K562 (cell line): ENCODE measurements at regions not wholly inside any gene's neighbourhood (a gene's known extent, or its start where the extent isn't known, plus 50 kb on each side); places are given as distances from the start of the nearest gene placed in this dataset.

Source experiments
- ATAC-seq: fragments of 200-7000 bp; cut with Tn5 transposase; 3 replicates; pipeline ENCODE4 v1.9.1; 2020; ENCODE audit warnings: moderate library complexity
- BruUV-seq: library from RNA; stranded (reverse); fragments of 400-500 nt; replicated peaks from 2 replicates; lab custom pipeline; 2021; lab: Mats Ljungman, UMichigan
- CTCF ChIA-PET: fragments of 300-600 bp; formaldehyde crosslinking; extraction: SDS; loops from one replicate; lab custom pipeline; 2021; ENCODE audit warnings: low intra/inter-chr PET ratio; lab: Yijun Ruan, JAX
- POLR2A ChIA-PET: fragments of 300-600, 350-650 bp; sonication (Branson Sonifier 250); formaldehyde crosslinking; extraction: SDS; loops from one replicate; lab custom pipeline; 2021; ENCODE audit warnings: antibody characterized with exemption, inconsistent platforms; lab: Yijun Ruan, JAX
- DNase-seq, 4 experiments: peaks; one replicate each; pipeline versions ENCODE4 v3.0.0 to v3.0.0-alpha.2; 2011 to 2018; ENCODE audit warnings: low spot score in 3 of 4, mixed read lengths in 3 of 4; ENCODE audit errors: extremely low read depth in 1 of 4
- FAIRE-seq: peaks from 2 replicates; lab custom pipeline; 2011; peaks lifted over from hg19 to GRCh38; lab: Jason Lieb, UNC
- H2AFZ ChIP-seq: 2 replicates; pipeline ENCODE4 v1.6.0; 2011; ENCODE audit warnings: low read depth, low read length, control low read depth, inconsistent platforms
- H3K27ac ChIP-seq: fragments of 200-600 bp; 3 replicates; pipeline ENCODE4 v1.8.0; 2011; ENCODE audit warnings: low read depth, mild to moderate bottlenecking, control low read depth, inconsistent platforms, low read length, moderate library complexity, mixed read lengths; ENCODE audit errors: extremely low read depth
- H3K27me3 ChIP-seq, 2 experiments: fragments of 300-600 bp in 1 of 2; 2 replicates in 1 of 2; 3 replicates in 1 of 2; pipeline versions ENCODE4 v1.6.0 to v1.8.0; 2011; ENCODE audit warnings: inconsistent platforms in 2 of 2, low read length in 2 of 2, mild to moderate bottlenecking in 1 of 2, mixed read lengths in 1 of 2, moderate library complexity in 1 of 2; ENCODE audit not compliant: control insufficient read depth in 2 of 2, insufficient read depth in 2 of 2
- H3K36me3 ChIP-seq: fragments of 300-600 bp; 3 replicates; pipeline ENCODE4 v1.8.0; 2011; ENCODE audit warnings: mild to moderate bottlenecking, low read length, inconsistent platforms; ENCODE audit not compliant: control insufficient read depth, insufficient read depth
- H3K4me1 ChIP-seq, 2 experiments: fragments of 200-600 bp in 1 of 2; replicated peaks in 1 of 2; 2 replicates in 1 of 2; 3 replicates in 1 of 2; pipeline versions ENCODE4 v1.5.1 to v1.8.0; 2011; ENCODE audit warnings: inconsistent platforms in 2 of 2, low read length in 2 of 2, mild to moderate bottlenecking in 1 of 2, mixed read lengths in 1 of 2, moderate library complexity in 1 of 2; ENCODE audit not compliant: control insufficient read depth in 2 of 2, insufficient read depth in 2 of 2
- H3K4me2 ChIP-seq: 2 replicates; pipeline ENCODE4 v1.6.1; 2011; ENCODE audit warnings: low read length, control low read depth, inconsistent platforms, mixed read lengths; ENCODE audit not compliant: insufficient read depth
- H3K4me3 ChIP-seq: fragments of 200-600 bp; sonication (generic), shearing (Covaris generic); 2 replicates; pipeline ENCODE4 v1.5.1; 2016; ENCODE audit warnings: control low read depth, inconsistent platforms
- H3K79me2 ChIP-seq: fragments of 200-600 bp; 3 replicates; pipeline ENCODE4 v1.8.0; 2011; ENCODE audit warnings: low read length, inconsistent platforms; ENCODE audit not compliant: control insufficient read depth, insufficient read depth
- H3K9ac ChIP-seq, 2 experiments: 2 replicates each; pipeline versions ENCODE4 v1.6.0 to v1.6.1; 2011; ENCODE audit warnings: low read depth in 2 of 2, low read length in 2 of 2, control low read depth in 1 of 2, inconsistent platforms in 1 of 2, mild to moderate bottlenecking in 1 of 2, mixed read lengths in 1 of 2; ENCODE audit not compliant: insufficient read depth in 1 of 2
- H3K9me1 ChIP-seq: one replicate; pipeline ENCODE4 v1.6.0; 2011; ENCODE audit warnings: inconsistent platforms, mild to moderate bottlenecking, low read length, moderate library complexity; ENCODE audit not compliant: control insufficient read depth, insufficient read depth
- H3K9me3 ChIP-seq: replicated peaks from 2 replicates; pipeline ENCODE4 v1.5.1; 2011; ENCODE audit warnings: low read depth, low read length, inconsistent platforms; ENCODE audit not compliant: control insufficient read depth, insufficient read depth
- H4K20me1 ChIP-seq: replicated peaks from 2 replicates; pipeline ENCODE4 v1.6.1; 2011; ENCODE audit warnings: low read length, inconsistent platforms, mixed read lengths; ENCODE audit not compliant: control insufficient read depth, insufficient read depth
- ARID1B ChIP-seq: fragments of 450-650 bp; IDR thresholded peaks from 2 replicates; pipeline ENCODE4 v1.6.1; 2016; ENCODE audit warnings: antibody characterized with exemption, mild to moderate bottlenecking, inconsistent platforms
- BACH1 ChIP-seq: fragments of 200-800 bp; sonication (Bioruptor generic); IDR thresholded peaks from 2 replicates; pipeline ENCODE4 v1.6.1; 2016; ENCODE audit warnings: missing genetic modification characterization, missing compliant biosample characterization
- C11orf30 ChIP-seq: fragments of 450-650 bp; IDR thresholded peaks from 2 replicates; pipeline ENCODE4 v1.6.1; 2016; ENCODE audit warnings: low read depth, mild to moderate bottlenecking
- CBFB ChIP-seq: sonication (generic); formaldehyde crosslinking; IDR thresholded peaks from 2 replicates; pipeline ENCODE4 v1.4.0; 2020; ENCODE audit warnings: mild to moderate bottlenecking, missing genetic modification reagents
- DPF2 ChIP-seq: fragments of 450-650 bp; IDR thresholded peaks from 2 replicates; pipeline ENCODE4 v1.6.1; 2016
- FOXA3 ChIP-seq, 2 experiments: fragments of 450-650 bp in 1 of 2; sonication (generic) in 1 of 2; formaldehyde crosslinking; IDR thresholded peaks in 1 of 2; conservative IDR thresholded peaks in 1 of 2; 2 replicates each; pipeline versions ENCODE4 v1.4.0 to v1.8.0; 2020 to 2022; ENCODE audit warnings: mild to moderate bottlenecking in 2 of 2, missing genetic modification reagents in 1 of 2
- FOXJ2 ChIP-seq: fragments of 200-800 bp; sonication (Bioruptor generic); IDR thresholded peaks from 2 replicates; pipeline ENCODE4 v1.6.1; 2016; ENCODE audit warnings: missing genetic modification characterization, missing compliant biosample characterization
- IRF2 ChIP-seq: sonication (generic); formaldehyde crosslinking; IDR thresholded peaks from 2 replicates; pipeline ENCODE4 v1.8.1; 2022; ENCODE audit warnings: mild to moderate bottlenecking, missing genetic modification reagents
- L3MBTL2 ChIP-seq: fragments of 450-650 bp; IDR thresholded peaks from 2 replicates; pipeline ENCODE4 v1.6.1; 2016; ENCODE audit warnings: mild to moderate bottlenecking, moderate library complexity
- MAFF ChIP-seq: IDR thresholded peaks from 2 replicates; pipeline ENCODE4 v1.6.1; 2012; ENCODE audit warnings: low read length, improper control_type of control experiment
- MAFG ChIP-seq: fragments of 450-650 bp; conservative IDR thresholded peaks from 2 replicates; pipeline ENCODE4 v1.6.1; 2016; ENCODE audit warnings: missing genetic modification characterization, missing compliant biosample characterization
- NFE2 ChIP-seq: IDR thresholded peaks from 2 replicates; pipeline ENCODE4 v1.6.1; 2014; ENCODE audit warnings: antibody characterized with exemption, low read depth
- NFE2L1 ChIP-seq: fragments of 450-650 bp; IDR thresholded peaks from 2 replicates; pipeline ENCODE4 v1.6.1; 2016; ENCODE audit warnings: missing genetic modification characterization, low read depth, mild to moderate bottlenecking, missing compliant biosample characterization, moderate library complexity, borderline replicate concordance
- SOX6 ChIP-seq: fragments of 450-650 bp; IDR thresholded peaks from 2 replicates; pipeline ENCODE4 v1.6.1; 2014; ENCODE audit warnings: mild to moderate bottlenecking
- ZNF175 ChIP-seq: fragments of 200-800 bp; sonication (Bioruptor generic); IDR thresholded peaks from 2 replicates; pipeline ENCODE4 v1.6.1; 2016; ENCODE audit warnings: low read depth, mild to moderate bottlenecking, missing genetic modification characterization, missing compliant biosample characterization
- ZNF316 ChIP-seq: fragments of 450-650 bp; IDR thresholded peaks from 2 replicates; pipeline ENCODE4 v1.6.1; 2016
- WGBS: fragments of 100-300 bp; shearing (Covaris generic); methylation state at CpG from one replicate; pipeline ENCODE4 v1.1.6; 2016; ENCODE audit warnings: low coverage, mixed read lengths; ENCODE audit not compliant: insufficient coverage; ENCODE audit errors: missing lambda C conversion rate; 5-methylcytosine and 5-hydroxymethylcytosine counted together
- in situ Hi-C: fragments of 300-500 bp; cut with MboI; formaldehyde crosslinking; loops from 4 replicates; pipeline ENCODE4 v1.15.0; 2018; ENCODE audit warnings: inconsistent platforms, mixed read lengths
- intact Hi-C: fragments of 100-400 bp; cut with micrococcal nuclease; formaldehyde crosslinking; loops from 2 replicates; pipeline ENCODE4 v1.14.2; 2022
- TF ChIP-seq, protein P1 (sequence below): sonication (generic); formaldehyde crosslinking; IDR thresholded peaks from 2 replicates; pipeline ENCODE4 v1.8.0; 2022; ENCODE audit warnings: mild to moderate bottlenecking, missing genetic modification reagents
- TF ChIP-seq, protein P2 (sequence below), 2 experiments: fragments of 450-650 bp; IDR thresholded peaks; 2 replicates each; pipeline ENCODE4 v1.6.1; 2016
- TF ChIP-seq, protein P3 (sequence below): sonication (generic); formaldehyde crosslinking; IDR thresholded peaks from 2 replicates; pipeline ENCODE4 v1.5.0; 2020; ENCODE audit warnings: missing genetic modification reagents
- TF ChIP-seq, protein P4 (sequence below), 2 experiments: fragments of 450-650 bp; conservative IDR thresholded peaks; 2 replicates each; pipeline ENCODE4 v1.6.1; 2017; ENCODE audit warnings: mild to moderate bottlenecking in 2 of 2, moderate library complexity in 2 of 2

DNA sequence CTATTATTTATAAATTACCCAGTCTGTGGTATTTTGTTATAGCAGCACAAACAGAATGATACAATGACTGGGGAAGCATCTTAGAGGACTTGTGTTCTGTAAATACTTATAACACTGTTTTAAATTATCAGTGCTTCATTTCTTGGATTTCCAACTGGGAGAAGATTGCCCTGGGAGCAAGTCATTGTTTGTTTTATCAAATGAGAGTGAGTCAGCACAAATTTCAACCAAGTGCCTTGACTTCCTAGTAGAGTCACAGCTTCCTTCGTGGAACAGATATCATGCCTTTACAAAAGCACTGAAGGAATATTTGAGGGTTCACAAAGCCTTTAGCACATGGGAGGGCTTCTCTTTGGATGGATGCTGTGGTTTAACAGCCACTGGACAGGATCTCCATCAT lies 234.1 kb downstream of the KTN1 start:
- no peaks in the 10 kb centered on the region for H3K36me3 ChIP-seq
- ChIA-PET CTCF (no interaction called here), POLR2A (interaction anchor here (0.8 kb wide), 1 partner anchor 359 kb away, joined by 4 read pairs; no protein-coding TSS in a partner anchor)
- no TSS peak for BruUV-seq
- H3K4me1 ChIP-seq = peaks cover 0 to 17% of the 10 kb centered on the region in 2 experiments; a peak in 3 of 5 replicates
- WGBS = 0% methylated on average over 1 of the region's 1 CpG
- H3K4me3 ChIP-seq = no peak overlapping the region
- H3K9me3 ChIP-seq = no peaks in the 10 kb centered on the region; the same call in 1 of the 2 replicates
- H3K4me2 ChIP-seq = 0 out of 2 replicates have a peak overlapping the region, but pooled peaks have one; percentile 5
- H2AFZ ChIP-seq = 0 out of 2 replicates have a peak overlapping the region, but pooled peaks have one; percentile 39
- in situ Hi-C loops = no loop called here
- H3K9ac ChIP-seq = no peak overlapping the region
- no peak for ATAC-seq
- no peaks in the 10 kb centered on the region for H3K27me3 ChIP-seq
- no peaks in the 10 kb centered on the region for H3K79me2 ChIP-seq
- peak in 2 of 4 experiments; percentile 6 to 47 for DNase-seq
- no peaks in the 10 kb centered on the region for H4K20me1 ChIP-seq
- intact Hi-C loops = no loop called here
- H3K9me1 ChIP-seq = no peaks in the 10 kb centered on the region
- peak overlapping the region; percentile 53; the same call in 2 of the 3 replicates for H3K27ac ChIP-seq
- peak; percentile 37 for FAIRE-seq
- TF ChIP-seq C11orf30 = peak; percentile 93
- TF ChIP-seq SOX6 = peak; percentile 32; the same call in 1 of the 2 replicates
- TF ChIP-seq, protein P1, sequence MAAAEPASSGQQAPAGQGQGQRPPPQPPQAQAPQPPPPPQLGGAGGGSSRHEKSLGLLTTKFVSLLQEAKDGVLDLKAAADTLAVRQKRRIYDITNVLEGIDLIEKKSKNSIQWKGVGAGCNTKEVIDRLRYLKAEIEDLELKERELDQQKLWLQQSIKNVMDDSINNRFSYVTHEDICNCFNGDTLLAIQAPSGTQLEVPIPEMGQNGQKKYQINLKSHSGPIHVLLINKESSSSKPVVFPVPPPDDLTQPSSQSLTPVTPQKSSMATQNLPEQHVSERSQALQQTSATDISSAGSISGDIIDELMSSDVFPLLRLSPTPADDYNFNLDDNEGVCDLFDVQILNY (CRISPR knock-in tag) = no peak
- TF ChIP-seq NFE2 = peak; percentile 84
- peak; percentile 94 for TF ChIP-seq ZNF316
- peak; percentile 88 for TF ChIP-seq MAFF
- no peak for TF ChIP-seq IRF2
- peak; percentile 85 for TF ChIP-seq NFE2L1 (tag)
- TF ChIP-seq, protein P2, sequence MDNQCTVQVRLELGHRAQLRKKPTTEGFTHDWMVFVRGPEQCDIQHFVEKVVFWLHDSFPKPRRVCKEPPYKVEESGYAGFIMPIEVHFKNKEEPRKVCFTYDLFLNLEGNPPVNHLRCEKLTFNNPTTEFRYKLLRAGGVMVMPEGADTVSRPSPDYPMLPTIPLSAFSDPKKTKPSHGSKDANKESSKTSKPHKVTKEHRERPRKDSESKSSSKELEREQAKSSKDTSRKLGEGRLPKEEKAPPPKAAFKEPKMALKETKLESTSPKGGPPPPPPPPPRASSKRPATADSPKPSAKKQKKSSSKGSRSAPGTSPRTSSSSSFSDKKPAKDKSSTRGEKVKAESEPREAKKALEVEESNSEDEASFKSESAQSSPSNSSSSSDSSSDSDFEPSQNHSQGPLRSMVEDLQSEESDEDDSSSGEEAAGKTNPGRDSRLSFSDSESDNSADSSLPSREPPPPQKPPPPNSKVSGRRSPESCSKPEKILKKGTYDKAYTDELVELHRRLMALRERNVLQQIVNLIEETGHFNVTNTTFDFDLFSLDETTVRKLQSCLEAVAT (IDR thresholded peaks at IDR 0.05) = no peak
- TF ChIP-seq, protein P3, sequence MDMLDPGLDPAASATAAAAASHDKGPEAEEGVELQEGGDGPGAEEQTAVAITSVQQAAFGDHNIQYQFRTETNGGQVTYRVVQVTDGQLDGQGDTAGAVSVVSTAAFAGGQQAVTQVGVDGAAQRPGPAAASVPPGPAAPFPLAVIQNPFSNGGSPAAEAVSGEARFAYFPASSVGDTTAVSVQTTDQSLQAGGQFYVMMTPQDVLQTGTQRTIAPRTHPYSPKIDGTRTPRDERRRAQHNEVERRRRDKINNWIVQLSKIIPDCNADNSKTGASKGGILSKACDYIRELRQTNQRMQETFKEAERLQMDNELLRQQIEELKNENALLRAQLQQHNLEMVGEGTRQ (CRISPR knock-in tag) = no peak
- TF ChIP-seq BACH1 (tag) = peak; percentile 80
- peak; percentile 15; the same call in 1 of the 2 replicates for TF ChIP-seq FOXJ2 (tag)
- peak; percentile 37; the same call in 1 of the 2 replicates for TF ChIP-seq ZNF175 (CRISPR knock-in tag)
- TF ChIP-seq MAFG (tag) = peak; percentile 97
- no peak for TF ChIP-seq CBFB (CRISPR knock-in tag)
- TF ChIP-seq FOXA3 (CRISPR knock-in tag; conservative IDR thresholded peaks at IDR 0.05 in 1 of 2, IDR thresholded peaks at IDR 0.05 in 1 of 2) = peak in 1 of 2 experiments; percentile 49; a peak in 2 of 4 replicates
- TF ChIP-seq L3MBTL2 = 0 out of 2 replicates have a peak, but pooled peaks have one; percentile 28
- 0 out of 2 replicates have a peak, but pooled peaks have one; percentile 47 for TF ChIP-seq DPF2
- TF ChIP-seq ARID1B = peak; percentile 29; the same call in 1 of the 2 replicates
- TF ChIP-seq, protein P4, sequence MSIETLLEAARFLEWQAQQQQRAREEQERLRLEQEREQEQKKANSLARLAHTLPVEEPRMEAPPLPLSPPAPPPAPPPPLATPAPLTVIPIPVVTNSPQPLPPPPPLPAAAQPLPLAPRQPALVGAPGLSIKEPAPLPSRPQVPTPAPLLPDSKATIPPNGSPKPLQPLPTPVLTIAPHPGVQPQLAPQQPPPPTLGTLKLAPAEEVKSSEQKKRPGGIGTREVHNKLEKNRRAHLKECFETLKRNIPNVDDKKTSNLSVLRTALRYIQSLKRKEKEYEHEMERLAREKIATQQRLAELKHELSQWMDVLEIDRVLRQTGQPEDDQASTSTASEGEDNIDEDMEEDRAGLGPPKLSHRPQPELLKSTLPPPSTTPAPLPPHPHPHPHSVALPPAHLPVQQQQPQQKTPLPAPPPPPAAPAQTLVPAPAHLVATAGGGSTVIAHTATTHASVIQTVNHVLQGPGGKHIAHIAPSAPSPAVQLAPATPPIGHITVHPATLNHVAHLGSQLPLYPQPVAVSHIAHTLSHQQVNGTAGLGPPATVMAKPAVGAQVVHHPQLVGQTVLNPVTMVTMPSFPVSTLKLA (conservative IDR thresholded peaks at IDR 0.05) = 0 out of 4 replicates have a peak, but pooled peaks of 1 of the 2 experiments have one; percentile 12
